ENCODE measurements at regions not wholly inside any gene's neighbourhood (a gene's known extent, or its start where the extent isn't known, plus 50 kb on each side); places are given as distances from the start of the nearest gene placed in this dataset.

DNA sequence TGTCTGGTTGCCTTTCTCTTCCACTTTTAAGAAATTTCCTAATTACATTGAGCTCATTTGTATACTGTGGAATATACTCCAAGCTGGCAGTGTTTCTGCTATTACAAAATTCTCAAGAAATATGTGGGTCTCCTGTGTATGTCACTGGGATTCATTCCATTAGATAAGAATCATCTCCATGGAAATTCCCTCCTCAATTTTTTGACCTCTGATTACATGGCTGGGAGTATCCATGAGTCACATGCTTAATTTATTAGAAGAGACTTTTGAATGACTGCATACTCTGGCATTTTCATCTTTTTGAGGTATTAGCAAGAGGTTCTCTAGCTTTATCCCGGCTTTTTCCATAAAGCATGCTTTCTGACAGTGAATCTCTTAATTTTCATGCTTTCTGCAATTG, 665.5 kb upstream of the CNTNAP5 start:
- H3K14ac ChIP-seq (ENCODE audit: low read length in 2 of 2) = no peak overlapping the region
- DNase-seq = no peak
- H3K18ac ChIP-seq (ENCODE audit: low read depth in 1 of 2, low read length in 2 of 2) = no peak overlapping the region
- H3K9ac ChIP-seq (ENCODE audit: low read length) = no peak overlapping the region
- no peak overlapping the region for H4K8ac ChIP-seq (ENCODE audit: low read length)
- H2BK5ac ChIP-seq (ENCODE audit: low read depth, low read length, poor library complexity, severe bottlenecking) = no peak overlapping the region
- no peak overlapping the region for H2AK5ac ChIP-seq (ENCODE audit: low read length, severe bottlenecking)
- no peak overlapping the region for H3K27ac ChIP-seq (ENCODE audit: low read length, poor library complexity, severe bottlenecking)
- H2BK12ac ChIP-seq (ENCODE audit: low read length in 2 of 2) = no peak overlapping the region
- no peak overlapping the region for H2BK120ac ChIP-seq (ENCODE audit: low read depth, low read length)
- no peaks in the 10 kb centered on the region for H3K79me1 ChIP-seq (replicated peaks; ENCODE audit: low read length, poor library complexity, severe bottlenecking)
- no peaks in the 10 kb centered on the region for H3K36me3 ChIP-seq (ENCODE audit: control insufficient read depth in 1 of 2, insufficient read depth in 2 of 2, low read depth in 1 of 2, low read length in 2 of 2)
- H3K23ac ChIP-seq (ENCODE audit: low read length in 2 of 2) = no peak overlapping the region
- H3K4me2 ChIP-seq (ENCODE audit: low read length, poor library complexity, severe bottlenecking) = no peak overlapping the region
- WGBS = 64% methylated on average over 1 of the region's 1 CpG
- H3K4me1 ChIP-seq (ENCODE audit: control insufficient read depth, insufficient read depth, low read depth, low read length) = no peaks in the 10 kb centered on the region
- H3K9me3 ChIP-seq (ENCODE audit: control insufficient read depth, low read length) = peaks cover 51% of the 10 kb centered on the region
- no peak overlapping the region for H3K4me3 ChIP-seq (ENCODE audit: insufficient read depth in 1 of 2, low read depth in 1 of 2, low read length in 2 of 2)
- no peak overlapping the region for H4K91ac ChIP-seq (ENCODE audit: low read length)
- H3K27me3 ChIP-seq (ENCODE audit: control insufficient read depth in 1 of 2, insufficient read depth in 1 of 2, low read length in 2 of 2) = no peaks in the 10 kb centered on the region
- no peak overlapping the region for H2AFZ ChIP-seq (ENCODE audit: low read depth, low read length)
- H2BK15ac ChIP-seq (ENCODE audit: low read depth, poor library complexity, severe bottlenecking) = no peak overlapping the region
- no peak overlapping the region for H3K4ac ChIP-seq (ENCODE audit: low read depth in 1 of 2, low read length in 2 of 2)

DNA sequence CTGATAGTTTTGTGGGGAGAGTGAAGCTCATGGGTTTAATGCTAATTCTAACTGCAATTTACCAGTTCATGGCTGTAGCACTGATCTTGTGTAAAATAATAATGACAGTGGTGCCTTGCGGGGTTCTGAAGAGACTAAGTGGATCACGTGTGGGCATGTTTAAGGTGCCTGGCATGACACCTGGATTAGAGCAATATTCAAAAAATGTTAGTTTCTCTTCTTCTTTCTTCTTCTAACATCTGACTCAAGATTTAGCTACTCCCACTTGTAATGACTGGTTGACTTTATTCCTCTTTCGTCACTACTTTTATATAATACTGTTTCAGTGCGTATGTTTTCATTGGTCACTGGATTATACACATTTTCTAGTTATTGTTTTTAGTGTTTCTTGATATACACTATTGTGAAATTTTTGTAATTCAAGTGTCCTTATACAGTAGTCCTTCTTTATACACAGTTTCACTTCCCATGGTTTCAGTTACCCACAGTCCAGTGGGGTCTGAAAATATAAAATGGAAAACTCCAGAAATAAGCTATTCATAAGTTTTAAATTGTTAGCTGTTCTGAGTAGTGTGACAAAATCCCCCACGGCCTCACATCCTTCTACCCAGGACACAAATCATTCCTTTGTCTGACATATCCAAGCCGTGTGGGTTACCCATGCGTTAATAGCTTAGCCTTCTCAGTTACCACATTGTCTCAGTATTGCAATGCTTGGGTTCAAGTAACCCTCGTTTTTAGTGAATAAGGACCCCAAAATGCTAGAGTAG, 662.2 kb upstream of the CNTNAP5 start:
- Histone ChIP-seq H3K79me1 (replicated peaks; ENCODE audit: low read length, poor library complexity, severe bottlenecking) (no peaks in the 10 kb centered on the region), H3K4me3 (ENCODE audit: insufficient read depth in 1 of 2, low read depth in 1 of 2, low read length in 2 of 2) (no peak overlapping the region), H3K27ac (ENCODE audit: low read length, poor library complexity, severe bottlenecking) (no peak overlapping the region), H3K4ac (ENCODE audit: low read depth in 1 of 2, low read length in 2 of 2) (no peak overlapping the region), H4K8ac (ENCODE audit: low read length) (no peak overlapping the region), H3K9me3 (ENCODE audit: control insufficient read depth, low read length) (peaks cover 44% of the 10 kb centered on the region), H2AK5ac (ENCODE audit: low read length, severe bottlenecking) (no peak overlapping the region), H3K27me3 (ENCODE audit: control insufficient read depth in 1 of 2, insufficient read depth in 1 of 2, low read length in 2 of 2) (no peaks in the 10 kb centered on the region), H3K36me3 (ENCODE audit: control insufficient read depth in 1 of 2, insufficient read depth in 2 of 2, low read depth in 1 of 2, low read length in 2 of 2) (no peaks in the 10 kb centered on the region), H4K91ac (ENCODE audit: low read length) (no peak overlapping the region), H2BK12ac (ENCODE audit: low read length in 2 of 2) (no peak overlapping the region), H2BK5ac (ENCODE audit: low read depth, low read length, poor library complexity, severe bottlenecking) (no peak overlapping the region), H3K9ac (ENCODE audit: low read length) (no peak overlapping the region), H3K4me1 (ENCODE audit: control insufficient read depth, insufficient read depth, low read depth, low read length) (no peaks in the 10 kb centered on the region), H2AFZ (ENCODE audit: low read depth, low read length) (no peak overlapping the region), H2BK15ac (ENCODE audit: low read depth, poor library complexity, severe bottlenecking) (no peak overlapping the region), H2BK120ac (ENCODE audit: low read depth, low read length) (no peak overlapping the region), H3K23ac (ENCODE audit: low read length in 2 of 2) (no peak overlapping the region), H3K4me2 (ENCODE audit: low read length, poor library complexity, severe bottlenecking) (no peak overlapping the region), H3K18ac (ENCODE audit: low read depth in 1 of 2, low read length in 2 of 2) (no peak overlapping the region), H3K14ac (ENCODE audit: low read length in 2 of 2) (no peak overlapping the region)
- WGBS = 79% methylated on average over 5 of the region's 8 CpGs
- DNase-seq = no peak

DNA sequence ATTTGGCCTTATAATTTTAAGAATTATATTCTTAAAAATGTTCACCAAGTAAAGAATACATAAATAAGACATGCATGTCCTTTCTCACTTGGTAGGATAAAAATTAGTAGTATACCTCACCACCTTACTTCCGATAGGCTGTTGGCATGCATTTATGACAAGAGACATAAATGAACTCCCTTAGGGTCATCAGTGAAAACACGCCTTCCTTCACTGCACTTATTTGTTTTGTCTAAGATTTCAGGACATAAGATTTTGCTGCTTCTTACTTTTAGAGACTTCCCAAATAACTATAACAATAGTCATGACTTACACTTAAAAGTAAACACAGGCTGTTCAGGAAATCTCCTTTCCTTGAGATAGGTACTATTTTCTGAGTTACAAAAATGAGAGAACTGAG, 661.3 kb upstream of the CNTNAP5 start:
- Histone ChIP-seq H3K14ac (ENCODE audit: low read length in 2 of 2) (no peak overlapping the region), H2BK120ac (ENCODE audit: low read depth, low read length) (no peak overlapping the region), H4K8ac (ENCODE audit: low read length) (no peak overlapping the region), H2AK5ac (ENCODE audit: low read length, severe bottlenecking) (no peak overlapping the region), H3K79me1 (replicated peaks; ENCODE audit: low read length, poor library complexity, severe bottlenecking) (no peaks in the 10 kb centered on the region), H3K36me3 (ENCODE audit: control insufficient read depth in 1 of 2, insufficient read depth in 2 of 2, low read depth in 1 of 2, low read length in 2 of 2) (no peaks in the 10 kb centered on the region), H3K4me3 (ENCODE audit: insufficient read depth in 1 of 2, low read depth in 1 of 2, low read length in 2 of 2) (no peak overlapping the region), H3K4ac (ENCODE audit: low read depth in 1 of 2, low read length in 2 of 2) (no peak overlapping the region), H2BK5ac (ENCODE audit: low read depth, low read length, poor library complexity, severe bottlenecking) (no peak overlapping the region), H2BK12ac (ENCODE audit: low read length in 2 of 2) (no peak overlapping the region), H3K4me1 (ENCODE audit: control insufficient read depth, insufficient read depth, low read depth, low read length) (no peaks in the 10 kb centered on the region), H3K9ac (ENCODE audit: low read length) (no peak overlapping the region), H2AFZ (ENCODE audit: low read depth, low read length) (no peak overlapping the region), H4K91ac (ENCODE audit: low read length) (no peak overlapping the region), H3K27me3 (ENCODE audit: control insufficient read depth in 1 of 2, insufficient read depth in 1 of 2, low read length in 2 of 2) (no peaks in the 10 kb centered on the region), H3K4me2 (ENCODE audit: low read length, poor library complexity, severe bottlenecking) (no peak overlapping the region), H3K23ac (ENCODE audit: low read length in 2 of 2) (no peak overlapping the region), H3K18ac (ENCODE audit: low read depth in 1 of 2, low read length in 2 of 2) (no peak overlapping the region), H3K9me3 (ENCODE audit: control insufficient read depth, low read length) (peaks cover 37% of the 10 kb centered on the region), H3K27ac (ENCODE audit: low read length, poor library complexity, severe bottlenecking) (no peak overlapping the region), H2BK15ac (ENCODE audit: low read depth, poor library complexity, severe bottlenecking) (no peak overlapping the region)
- 75% methylated on average over 2 of the region's 2 CpGs for WGBS
- DNase-seq = no peak

DNA sequence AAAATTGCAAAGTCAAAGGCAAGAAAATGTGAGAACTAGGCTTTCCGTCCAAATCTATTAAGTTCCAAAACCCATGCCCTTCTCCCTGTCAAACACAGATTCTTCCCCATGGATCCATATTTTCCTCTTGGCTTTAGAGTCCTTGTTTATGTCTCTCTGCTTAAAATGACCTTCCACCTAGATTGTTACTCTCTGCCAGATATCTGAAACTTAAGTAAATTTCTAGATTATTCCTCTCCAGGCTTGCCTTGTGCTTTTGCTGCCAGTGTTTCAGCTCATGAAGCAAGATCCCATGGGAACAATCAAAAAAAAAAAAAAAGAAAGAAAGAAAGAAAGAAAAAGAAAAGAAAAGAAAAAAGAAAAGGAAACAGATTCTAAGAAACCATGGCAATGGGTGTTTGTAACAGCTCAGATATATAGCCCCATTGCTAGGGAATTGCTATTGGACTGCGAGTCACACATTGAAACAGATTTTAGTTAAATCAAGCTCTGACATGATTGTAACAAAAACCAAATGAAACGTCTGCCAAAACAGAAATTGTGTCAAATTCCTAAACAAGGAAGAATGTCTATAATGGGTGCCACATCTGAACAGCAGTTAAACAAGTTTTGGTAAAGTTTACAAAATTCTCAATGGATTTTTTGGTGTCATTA, 660.7 kb upstream of the CNTNAP5 start:
- Histone ChIP-seq H3K4me1 (ENCODE audit: control insufficient read depth, insufficient read depth, low read depth, low read length) (no peaks in the 10 kb centered on the region), H2BK12ac (ENCODE audit: low read length in 2 of 2) (no peak overlapping the region), H3K4me2 (ENCODE audit: low read length, poor library complexity, severe bottlenecking) (no peak overlapping the region), H4K8ac (ENCODE audit: low read length) (no peak overlapping the region), H3K9me3 (ENCODE audit: control insufficient read depth, low read length) (peaks cover 35% of the 10 kb centered on the region), H3K14ac (ENCODE audit: low read length in 2 of 2) (no peak overlapping the region), H3K27ac (ENCODE audit: low read length, poor library complexity, severe bottlenecking) (no peak overlapping the region), H3K36me3 (ENCODE audit: control insufficient read depth in 1 of 2, insufficient read depth in 2 of 2, low read depth in 1 of 2, low read length in 2 of 2) (no peaks in the 10 kb centered on the region), H3K9ac (ENCODE audit: low read length) (no peak overlapping the region), H2AK5ac (ENCODE audit: low read length, severe bottlenecking) (no peak overlapping the region), H3K4ac (ENCODE audit: low read depth in 1 of 2, low read length in 2 of 2) (no peak overlapping the region), H4K91ac (ENCODE audit: low read length) (no peak overlapping the region), H3K4me3 (ENCODE audit: insufficient read depth in 1 of 2, low read depth in 1 of 2, low read length in 2 of 2) (no peak overlapping the region), H3K79me1 (replicated peaks; ENCODE audit: low read length, poor library complexity, severe bottlenecking) (no peaks in the 10 kb centered on the region), H3K23ac (ENCODE audit: low read length in 2 of 2) (no peak overlapping the region), H2BK5ac (ENCODE audit: low read depth, low read length, poor library complexity, severe bottlenecking) (no peak overlapping the region), H2BK15ac (ENCODE audit: low read depth, poor library complexity, severe bottlenecking) (no peak overlapping the region), H3K18ac (ENCODE audit: low read depth in 1 of 2, low read length in 2 of 2) (no peak overlapping the region), H3K27me3 (ENCODE audit: control insufficient read depth in 1 of 2, insufficient read depth in 1 of 2, low read length in 2 of 2) (no peaks in the 10 kb centered on the region), H2AFZ (ENCODE audit: low read depth, low read length) (no peak overlapping the region), H2BK120ac (ENCODE audit: low read depth, low read length) (no peak overlapping the region)
- DNase-seq = no peak
- 72% methylated on average over 2 of the region's 3 CpGs for WGBS
